GM19328 (cell line): ENCODE measurements at regions not wholly inside any gene's neighbourhood (a gene's known extent, or its start where the extent isn't known, plus 50 kb on each side); places are given as distances from the start of the nearest gene placed in this dataset.

Experiments
- ATAC-seq: cut with Tn5 transposase; IDR thresholded peaks from one replicate; pipeline ENCODE4 v1.9.1; 2021; ENCODE audit warnings: mild to moderate bottlenecking, moderate library complexity; ENCODE audit not compliant: unreplicated experiment

GRCh38 chr7:35463751-35464150 lies 209.9 kb upstream of the TBX20 start:
- no peak for ATAC-seq

GRCh38 chr7:35463176-35463700 lies 209.3 kb upstream of the TBX20 start:
- ATAC-seq, result no peak

GRCh38 chr7:35454575-35455385 lies 200.9 kb upstream of the TBX20 start:
- ATAC-seq, result no peak

GRCh38 chr7:35450456-35451214 lies 196.7 kb upstream of the TBX20 start:
- ATAC-seq, result no peak

GRCh38 chr7:35448486-35448885 lies 194.6 kb upstream of the TBX20 start:
- ATAC-seq, result no peak

GRCh38 chr7:35446091-35446490 lies 192.2 kb upstream of the TBX20 start:
- no peak for ATAC-seq

GRCh38 chr7:35437619-35438275 lies 183.8 kb upstream of the TBX20 start:
- ATAC-seq, result no peak

- ATAC-seq, result no peak
Observed at GRCh38 chr7:35436452-35436851, 182.6 kb upstream of the TBX20 start.

DNA sequence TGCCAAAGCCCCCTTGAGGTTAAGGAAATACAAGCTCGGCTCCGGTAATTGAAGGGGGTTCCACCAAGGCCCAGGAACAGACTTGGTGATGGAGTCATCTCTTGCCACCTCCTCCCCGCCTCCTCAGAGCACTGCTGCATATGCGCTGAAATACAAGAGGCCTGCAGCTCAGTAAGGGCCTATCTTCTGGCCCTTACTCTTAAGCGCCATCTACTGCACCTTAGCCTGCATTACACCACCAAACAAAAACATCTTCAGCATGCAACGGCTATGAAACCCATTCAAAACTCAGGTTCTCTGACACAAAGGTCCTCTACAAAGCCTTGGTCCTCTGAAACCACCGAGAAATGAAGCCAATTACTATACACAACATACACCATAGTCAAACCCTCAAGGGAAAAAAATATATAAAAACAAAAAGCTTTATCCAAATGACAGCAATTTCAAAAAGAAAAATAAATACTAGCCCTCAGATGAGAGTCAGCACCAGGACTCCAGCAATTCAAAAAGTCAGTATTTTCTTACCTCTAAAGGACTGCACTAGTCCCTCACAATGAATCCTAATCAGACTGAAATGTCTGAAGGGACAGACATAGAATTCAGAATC lies 176.8 kb upstream of the TBX20 start:
- ATAC-seq, result no peak

DNA sequence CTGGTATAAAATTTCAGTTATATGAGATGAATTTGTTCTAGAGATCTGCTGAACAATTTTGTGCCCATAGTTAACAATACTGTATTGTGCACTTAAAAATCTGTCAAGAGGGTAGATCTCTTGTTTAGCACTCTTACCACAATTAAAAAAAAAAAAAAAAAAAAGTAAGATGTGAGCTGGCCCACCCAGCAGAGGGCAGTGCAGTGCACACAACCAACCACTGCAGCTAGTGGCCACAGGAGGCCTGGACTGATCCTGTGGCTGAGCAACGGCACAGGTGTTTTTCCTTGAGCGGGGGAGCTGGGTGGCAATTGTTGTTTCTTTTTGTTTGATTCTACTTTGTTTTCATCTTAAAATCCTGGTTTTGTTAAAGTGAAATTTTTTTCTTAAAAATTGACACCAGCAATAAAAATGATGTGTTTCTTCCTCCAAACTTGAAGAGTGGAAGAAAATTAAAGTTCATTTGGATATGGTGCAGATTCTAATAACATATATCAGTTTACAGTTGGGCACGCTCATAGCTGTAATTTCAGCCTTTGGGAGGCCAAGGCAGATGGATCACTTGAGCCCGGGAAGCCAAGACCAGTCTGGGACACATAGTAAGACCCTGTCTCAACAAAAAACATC lies 171.1 kb upstream of the TBX20 start:
- peak; percentile 51 for ATAC-seq

- no peak for ATAC-seq
Observed at GRCh38 chr7:35424440-35424839, 170.5 kb upstream of the TBX20 start.

DNA sequence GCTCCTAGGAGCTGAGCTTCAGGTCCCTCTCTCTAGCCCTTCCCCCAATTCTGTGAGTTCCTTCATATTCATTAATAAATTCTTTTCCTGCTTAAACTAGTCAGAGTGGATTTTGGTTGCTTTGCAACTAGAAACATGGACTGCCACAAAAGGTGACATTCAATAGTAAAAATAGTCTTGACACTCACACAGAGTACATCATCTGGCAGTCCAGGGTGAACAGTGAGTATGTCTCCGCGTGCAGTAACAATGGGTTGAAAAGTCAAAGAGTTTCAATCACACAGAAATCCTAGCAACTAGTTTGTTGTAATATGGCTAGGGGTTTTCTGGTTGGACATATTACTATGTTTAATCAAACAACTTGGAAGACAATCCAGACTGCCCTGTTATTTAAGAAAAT lies 168.8 kb upstream of the TBX20 start:
- ATAC-seq, result no peak

DNA sequence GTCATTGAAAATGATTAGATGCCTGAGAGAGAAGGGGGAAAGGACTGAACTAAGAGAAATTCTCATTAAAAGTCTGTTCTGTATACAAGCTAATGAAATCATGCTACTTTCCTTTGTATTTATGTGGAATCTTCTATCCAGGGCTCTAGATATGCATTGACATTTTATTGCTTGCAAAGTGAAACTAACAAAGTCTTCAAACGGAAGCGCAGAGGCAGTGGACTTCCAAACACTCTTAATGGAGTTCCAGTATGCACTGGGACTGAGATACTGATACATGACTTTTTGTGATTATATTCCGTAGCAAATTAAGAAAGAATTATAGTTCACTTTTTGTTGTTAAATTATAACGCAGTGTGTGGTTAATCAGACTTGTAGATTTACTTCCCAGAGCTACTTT lies 166.8 kb upstream of the TBX20 start:
- ATAC-seq, result no peak

GRCh38 chr7:35419391-35419755 lies 165.5 kb upstream of the TBX20 start:
- ATAC-seq, result no peak

DNA sequence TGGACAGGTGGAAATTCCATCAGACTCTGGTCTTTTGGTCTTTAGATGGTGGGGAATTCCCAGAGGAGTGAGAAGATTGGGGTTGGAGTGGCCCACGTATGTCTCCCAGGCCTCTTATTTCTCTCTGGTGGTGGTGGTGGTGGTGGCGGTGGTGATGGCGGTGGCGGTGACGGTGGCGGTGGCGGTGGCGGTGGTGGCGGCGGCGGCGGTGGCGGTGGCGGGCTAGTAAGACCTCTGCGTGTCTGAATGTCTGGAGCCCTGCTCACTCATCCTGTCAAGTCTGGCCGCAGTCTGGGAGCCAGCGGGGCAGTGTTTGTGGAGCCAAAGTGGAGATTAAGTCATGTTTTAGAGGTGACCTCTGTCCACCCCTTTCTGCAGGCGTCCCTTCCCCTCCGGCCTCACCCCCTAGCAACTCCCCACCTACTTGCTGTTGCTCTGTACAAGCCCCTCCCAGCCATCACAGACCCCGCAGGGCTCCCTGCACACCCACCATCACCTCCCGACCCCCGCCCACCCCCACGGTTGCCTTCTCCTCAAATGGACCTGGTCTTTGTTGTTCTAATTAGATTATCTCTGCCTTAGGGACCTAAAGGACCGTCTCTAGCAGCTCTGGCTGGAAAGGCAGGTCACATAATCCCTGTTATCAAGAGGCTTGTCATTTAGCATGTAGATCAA lies 165.0 kb upstream of the TBX20 start:
- ATAC-seq, result no peak

DNA sequence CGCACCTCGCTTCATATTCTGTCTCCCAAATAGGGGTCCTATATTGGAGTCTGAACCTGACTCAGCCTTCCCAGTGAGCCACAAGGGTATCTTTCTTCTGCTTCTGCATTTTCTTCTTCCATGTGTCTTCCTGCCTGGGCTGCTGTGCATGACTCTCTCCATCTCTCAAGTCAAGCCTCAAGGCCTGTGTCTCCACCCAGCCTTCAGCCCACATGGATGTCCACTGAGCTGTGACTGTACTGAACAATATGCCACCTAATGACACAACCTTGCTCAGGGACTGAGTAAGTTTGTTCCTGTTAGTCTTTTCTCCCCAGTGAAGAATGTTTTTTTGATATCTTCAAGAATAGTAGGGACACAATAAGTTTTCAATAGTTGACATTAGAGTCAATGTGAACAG lies 162.7 kb upstream of the TBX20 start:
- no peak for ATAC-seq

DNA sequence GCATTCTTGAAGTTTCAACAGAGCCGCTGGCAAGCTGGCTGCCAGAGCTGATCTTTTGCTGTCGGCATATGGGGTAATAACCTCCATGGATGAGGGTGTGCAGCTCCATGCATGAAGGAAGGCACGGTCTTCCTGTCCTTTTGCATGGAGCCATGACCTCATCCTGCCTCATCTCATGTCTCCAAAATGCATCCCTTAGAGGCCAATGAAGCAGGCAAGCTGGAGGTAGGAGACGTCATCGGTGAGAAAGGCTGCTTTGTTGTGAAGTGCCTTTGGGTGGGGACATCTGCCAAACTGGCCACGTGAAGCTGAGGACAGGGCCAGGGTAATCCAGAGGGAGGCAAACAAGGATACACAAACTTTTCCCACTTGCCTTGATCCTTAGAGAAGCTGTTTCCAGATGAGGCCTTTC lies 161.5 kb upstream of the TBX20 start:
- no peak for ATAC-seq

GRCh38 chr7:35411331-35411730 lies 157.4 kb upstream of the TBX20 start:
- ATAC-seq, result no peak

DNA sequence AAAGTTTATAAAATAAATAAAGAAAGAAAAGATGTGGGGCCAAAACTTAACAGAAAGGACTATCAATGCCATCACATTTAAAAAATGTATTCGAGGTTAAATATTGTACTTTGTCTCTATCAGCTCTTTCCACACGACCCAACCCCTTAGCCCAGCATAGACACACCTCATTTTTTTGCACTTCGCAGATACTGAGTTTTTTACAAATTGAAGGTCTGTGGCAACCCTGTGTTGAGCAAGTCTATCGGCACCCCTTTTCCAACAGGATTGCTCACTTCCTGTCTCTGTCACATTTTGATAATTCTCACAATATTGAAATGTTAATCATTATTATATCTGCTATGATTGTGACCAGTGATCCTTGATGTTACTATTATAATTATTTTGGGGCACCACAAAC lies 151.6 kb upstream of the TBX20 start:
- ATAC-seq, result no peak

- no peak for ATAC-seq
Observed at GRCh38 chr7:35401217-35401879, 147.4 kb upstream of the TBX20 start.
